HG03159 (cell line): ENCODE measurements at regions not wholly inside any gene's neighbourhood (a gene's known extent, or its start where the extent isn't known, plus 50 kb on each side); places are given as distances from the start of the nearest gene placed in this dataset.

Experiments
- ATAC-seq: cut with Tn5 transposase; IDR thresholded peaks from one replicate; pipeline ENCODE4 v1.9.1; 2021; ENCODE audit warnings: mild to moderate bottlenecking, moderate library complexity; ENCODE audit not compliant: unreplicated experiment

DNA sequence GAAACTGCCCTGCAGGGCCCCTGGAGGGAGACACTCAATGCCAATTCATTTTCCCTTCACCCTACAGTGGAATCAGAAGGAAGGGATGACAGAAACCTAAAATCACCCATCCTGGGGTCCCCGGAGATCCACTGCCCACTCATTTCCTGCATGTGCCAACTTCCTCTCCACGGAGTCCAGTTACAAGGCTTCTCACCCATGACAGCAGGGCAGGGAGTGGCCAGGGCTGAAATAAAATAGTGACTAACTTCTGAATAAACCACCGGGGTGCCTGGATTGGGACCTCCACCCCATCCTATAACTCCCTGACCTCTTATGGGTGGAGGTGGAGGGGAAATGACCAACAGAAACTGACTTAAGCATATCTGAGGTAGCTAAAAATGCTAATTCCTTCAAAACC, 362.3 kb downstream of the MAFB start:
- no peak for ATAC-seq

DNA sequence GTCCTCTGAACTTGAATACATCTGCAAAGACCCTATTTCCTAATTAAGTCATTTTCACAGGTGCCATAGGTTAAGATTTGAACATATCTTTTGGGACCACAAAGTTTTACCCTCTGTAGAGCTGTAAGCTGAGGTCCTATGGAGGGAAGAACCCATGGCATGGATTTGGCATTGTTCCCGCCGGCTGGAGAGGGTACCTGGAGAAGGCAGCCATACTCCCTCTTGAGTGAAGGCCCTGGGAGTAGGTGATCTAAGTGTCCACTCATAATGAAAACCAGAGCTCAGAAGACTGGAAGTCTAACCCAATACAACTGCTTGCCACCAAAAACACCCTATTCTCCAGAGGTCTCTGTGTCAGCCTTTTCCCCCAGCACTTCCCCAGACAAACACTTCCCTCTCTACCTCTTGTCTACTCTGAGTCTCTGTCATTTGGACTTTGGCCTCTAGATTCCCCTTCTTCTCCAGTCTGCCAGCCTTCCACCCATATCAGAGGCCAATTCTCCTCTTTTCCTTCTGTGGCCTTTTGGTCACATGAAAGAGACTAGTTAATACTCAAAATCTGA, 363.9 kb downstream of the MAFB start:
- no peak for ATAC-seq

- ATAC-seq, result no peak
Observed at GRCh38 chr20:40323361-40323794, 365.7 kb downstream of the MAFB start.

DNA sequence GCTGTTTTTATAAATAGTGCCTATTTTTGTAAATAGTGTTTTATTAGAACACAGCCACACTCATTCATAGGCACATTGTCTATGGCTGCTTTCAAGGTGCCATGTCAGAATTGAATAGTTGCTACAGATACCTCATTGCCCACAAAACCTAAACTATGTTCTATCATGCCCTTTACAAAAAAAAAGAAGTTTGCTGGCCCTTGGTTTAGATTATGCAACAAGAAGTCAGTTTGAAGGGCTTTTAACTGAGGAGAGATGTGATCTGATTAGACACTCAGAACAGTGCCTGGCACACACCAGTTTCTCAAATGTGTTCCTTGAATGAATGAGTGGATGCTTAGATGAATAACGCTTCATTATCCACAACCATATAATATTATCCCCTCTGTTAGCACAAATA, 366.1 kb downstream of the MAFB start:
- ATAC-seq, result no peak

GRCh38 chr20:40320517-40321011, 368.5 kb downstream of the MAFB start:
- ATAC-seq, result no peak

DNA sequence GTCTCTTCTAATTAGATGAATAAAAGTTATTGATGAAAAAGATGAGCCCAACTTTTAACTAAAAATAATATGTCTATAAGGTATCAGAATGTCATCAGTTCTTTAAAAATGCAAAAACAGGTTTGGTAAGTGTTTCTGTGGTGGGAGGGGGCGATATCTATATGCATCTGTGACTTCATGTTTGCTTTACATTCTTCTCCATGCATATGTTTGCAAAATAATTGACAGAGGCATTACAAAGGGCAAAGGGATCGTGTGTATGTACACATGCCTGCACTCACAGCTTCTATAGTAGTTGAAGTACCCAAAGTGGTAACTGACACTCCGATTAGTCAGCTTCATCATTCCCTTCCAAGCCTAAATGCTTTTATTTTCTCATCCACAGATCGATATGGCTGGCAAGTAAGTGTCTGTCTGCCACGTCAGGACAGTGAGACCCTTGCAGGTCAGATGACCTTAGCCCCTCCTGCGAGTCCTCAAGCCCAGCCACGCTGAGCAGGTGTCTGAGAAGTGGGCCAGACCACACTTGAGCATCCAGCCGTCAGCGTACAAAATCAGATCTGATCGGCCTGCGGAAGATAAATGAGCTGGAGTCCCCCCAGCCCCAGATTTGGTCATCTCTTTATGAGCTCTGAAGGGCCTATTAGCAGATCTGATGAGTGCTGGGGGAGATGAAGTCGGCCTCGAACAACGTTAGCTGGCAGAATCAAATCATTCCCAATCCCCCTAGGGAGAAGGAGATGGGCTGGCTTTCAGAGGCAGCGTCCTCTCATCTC, 369.1 kb downstream of the MAFB start:
- no peak for ATAC-seq

DNA sequence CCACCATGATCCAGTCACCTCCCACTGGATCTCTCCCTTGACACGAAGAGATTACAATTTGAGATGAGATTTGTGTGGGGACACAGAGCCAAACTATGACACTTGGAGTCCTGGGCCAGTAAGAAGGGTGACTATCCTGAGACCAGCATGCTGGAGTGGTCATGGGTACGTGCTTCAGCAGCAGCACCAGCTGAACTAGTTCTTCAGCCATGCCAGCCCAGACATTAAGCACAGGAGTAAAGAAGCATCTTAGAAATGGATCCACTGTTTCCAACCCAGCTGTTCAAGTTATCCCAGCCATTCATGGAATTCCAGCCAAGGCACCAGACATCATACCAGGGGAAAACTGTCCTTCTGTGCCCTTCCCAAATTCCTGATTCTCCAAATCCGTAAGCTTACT, 370.0 kb downstream of the MAFB start:
- ATAC-seq, result no peak

GRCh38 chr20:40317156-40317790, 371.8 kb downstream of the MAFB start:
- ATAC-seq, result no peak

GRCh38 chr20:40314278-40314677, 374.8 kb downstream of the MAFB start:
- ATAC-seq, result no peak

DNA sequence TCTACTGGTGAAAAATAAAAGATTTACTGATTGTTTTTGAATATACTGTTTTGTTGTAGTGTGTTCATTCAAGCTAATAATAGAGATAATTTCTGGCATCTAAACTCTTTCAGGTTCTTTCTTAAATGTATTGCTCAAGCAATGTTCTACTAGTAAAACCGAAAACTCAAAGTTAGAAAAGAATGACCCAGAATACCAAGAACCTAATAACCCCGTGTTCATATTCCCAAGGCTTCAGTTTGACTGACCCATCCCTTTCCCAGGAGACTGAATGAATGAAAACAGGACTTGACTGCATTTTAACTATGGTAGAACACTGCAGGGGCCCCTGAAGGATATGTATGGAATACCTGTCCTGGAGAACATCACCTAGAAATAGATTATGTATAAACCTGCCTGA, 375.3 kb downstream of the MAFB start:
- no peak for ATAC-seq

DNA sequence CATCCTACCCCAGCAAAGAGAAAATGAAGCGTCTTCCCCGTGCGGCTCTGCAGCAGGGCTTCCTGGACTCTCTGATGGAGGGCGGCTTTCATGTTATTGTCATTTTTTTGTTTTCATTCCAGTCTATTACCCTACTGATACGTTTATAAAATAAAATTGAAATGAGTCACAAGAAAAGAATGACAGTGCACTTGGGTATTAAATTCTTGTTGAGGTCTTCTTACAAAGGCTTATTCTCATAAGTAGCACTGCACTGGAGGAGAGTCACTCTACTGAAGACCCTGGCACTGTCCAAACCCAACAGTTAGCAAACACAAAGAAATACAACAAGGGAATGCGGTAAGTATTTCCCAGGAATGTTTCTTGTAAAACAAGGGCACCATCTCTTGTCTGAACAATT, 379.3 kb downstream of the MAFB start:
- no peak for ATAC-seq

GRCh38 chr20:40307997-40308396, 381.0 kb downstream of the MAFB start:
- no peak for ATAC-seq

DNA sequence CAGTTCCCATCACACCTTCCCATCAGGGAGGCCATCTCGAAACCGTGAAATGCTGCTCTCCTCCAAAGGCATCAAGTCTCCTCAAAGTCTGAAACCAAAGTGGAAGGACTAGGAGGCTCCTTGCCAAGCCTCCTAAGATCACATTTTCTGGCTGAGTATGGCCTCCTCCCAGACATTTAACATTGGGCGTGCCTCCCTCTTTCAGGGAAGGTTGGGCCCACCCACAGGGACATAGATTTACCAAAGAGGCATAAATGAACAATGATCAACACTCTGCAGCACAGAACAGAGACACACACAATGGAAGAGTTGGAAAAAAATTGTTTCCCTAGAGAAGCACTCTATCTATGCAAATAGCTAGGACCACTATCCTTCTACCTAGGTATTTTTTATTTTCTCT, 381.8 kb downstream of the MAFB start:
- no peak for ATAC-seq

DNA sequence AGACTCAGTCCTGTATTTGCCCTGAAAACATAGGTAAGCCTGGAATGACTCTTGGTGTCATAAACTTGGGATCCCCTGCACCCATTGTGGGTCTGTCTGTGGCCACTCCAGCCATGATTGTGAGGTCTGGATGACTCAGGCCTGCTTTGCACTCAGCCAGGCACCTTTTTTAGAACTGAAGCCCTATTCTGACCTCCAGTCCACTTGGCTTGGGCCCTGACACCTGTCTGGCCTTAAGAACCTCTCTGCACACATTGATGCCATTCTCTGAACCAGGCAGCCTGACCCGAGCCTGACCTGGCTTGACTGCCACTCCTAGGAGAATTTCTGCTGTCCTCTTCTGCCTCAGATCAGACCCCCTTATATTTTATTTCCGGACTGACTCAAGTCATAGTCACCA, 383.7 kb downstream of the MAFB start:
- no peak for ATAC-seq

DNA sequence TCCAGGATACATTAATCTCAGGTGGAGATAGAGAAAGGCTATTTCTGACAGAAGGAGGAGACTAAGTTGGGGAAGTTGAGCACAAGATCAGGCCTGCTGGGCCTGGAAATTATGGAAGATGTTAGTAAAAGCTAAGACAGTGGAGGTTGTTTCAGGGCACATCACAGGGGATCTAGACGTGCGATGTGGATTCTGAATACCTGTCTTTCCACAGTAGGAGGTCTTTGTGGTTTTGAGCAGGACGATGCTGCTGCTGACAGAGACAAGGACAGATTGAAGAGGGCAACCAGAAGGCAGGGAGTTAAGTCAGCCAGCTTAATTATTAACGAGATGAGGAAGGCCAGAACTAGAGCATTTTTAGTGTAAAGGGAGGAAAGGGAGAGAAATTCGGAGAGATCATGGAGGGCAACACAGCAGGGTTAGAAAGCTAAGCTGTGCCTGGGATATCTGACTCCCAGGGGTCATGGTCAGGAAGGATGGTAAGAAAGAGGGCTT, 384.9 kb downstream of the MAFB start:
- no peak for ATAC-seq

DNA sequence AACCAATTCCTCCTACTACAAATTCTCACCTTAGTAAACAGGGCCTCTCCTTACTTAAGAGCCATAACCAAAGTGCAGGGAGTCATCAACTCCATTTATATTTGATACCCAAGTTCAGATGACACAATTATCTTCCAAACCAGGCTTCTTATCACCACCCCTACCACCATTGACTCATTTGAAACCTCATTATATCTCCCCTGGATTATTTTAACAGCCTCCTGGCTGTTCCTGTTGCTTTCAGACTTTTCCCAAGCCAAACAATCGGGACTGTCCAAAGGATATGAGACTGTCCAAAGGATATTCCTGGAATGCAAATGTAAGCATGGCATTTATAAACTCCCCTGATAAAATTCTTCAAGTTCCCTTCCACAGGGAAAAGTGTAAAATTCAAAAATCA, 394.3 kb downstream of the MAFB start:
- ATAC-seq, result no peak

GRCh38 chr20:40294175-40294574, 394.9 kb downstream of the MAFB start:
- no peak for ATAC-seq

GRCh38 chr20:40293740-40294139, 395.3 kb downstream of the MAFB start:
- no peak for ATAC-seq

GRCh38 chr20:40291493-40292135, 397.4 kb downstream of the MAFB start:
- ATAC-seq, result no peak

- no peak for ATAC-seq
Observed at GRCh38 chr20:40287683-40288082, 401.4 kb downstream of the MAFB start.

DNA sequence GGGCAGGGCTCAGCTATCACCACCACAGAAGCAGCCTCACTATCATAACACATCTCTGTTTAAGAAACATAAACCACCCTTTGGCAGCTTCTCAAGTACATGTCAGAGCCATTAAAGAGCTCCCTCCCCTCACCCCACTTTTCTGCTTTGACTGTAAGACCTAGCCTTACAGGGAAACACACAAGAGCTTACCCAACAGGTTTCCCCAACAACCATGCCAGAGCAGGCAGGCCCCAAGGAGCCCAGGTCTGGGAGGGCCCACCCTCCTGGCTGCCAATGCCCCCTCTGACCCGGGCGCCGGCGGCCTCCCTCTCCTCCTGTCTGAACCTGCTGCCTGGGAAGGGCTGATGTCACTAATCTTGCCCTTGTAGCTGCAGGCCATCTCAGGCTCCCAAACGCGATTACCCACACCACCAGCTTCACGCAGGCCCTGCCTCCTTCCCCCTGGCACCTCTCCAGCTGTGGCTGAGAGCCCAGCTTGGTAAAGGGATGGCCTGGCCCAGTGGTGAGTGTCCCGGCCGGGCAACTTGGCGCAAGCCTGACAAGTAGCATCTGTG, 402.0 kb downstream of the MAFB start:
- no peak for ATAC-seq
